ENCODE measurements at regions not wholly inside any gene's neighbourhood (a gene's known extent, or its start where the extent isn't known, plus 50 kb on each side); places are given as distances from the start of the nearest gene placed in this dataset.
"Not testable (repeated sequence)": the region's sequence is repeated elsewhere in the genome, so short reads cannot be mapped to it uniquely, and the experiment has no call there.

- DNase-seq, result no peak
Measured at GRCh38 chrX:115972717-115973116, 197.8 kb upstream of the AGTR2 start.

- no peak for DNase-seq
Measured at GRCh38 chrX:115978068-115978467, 192.5 kb upstream of the AGTR2 start.

GRCh38 chrX:115983148-115983547 is 187.4 kb upstream of the AGTR2 start:
- not testable (repeated sequence) for DNase-seq

- DNase-seq, result not testable (repeated sequence)
Measured at GRCh38 chrX:115987464-115987863, 183.1 kb upstream of the AGTR2 start.

- no peak for DNase-seq
Measured at GRCh38 chrX:115988825-115989224, 181.7 kb upstream of the AGTR2 start.

- DNase-seq, result no peak
Measured at GRCh38 chrX:115989686-115990085, 180.9 kb upstream of the AGTR2 start.

DNA sequence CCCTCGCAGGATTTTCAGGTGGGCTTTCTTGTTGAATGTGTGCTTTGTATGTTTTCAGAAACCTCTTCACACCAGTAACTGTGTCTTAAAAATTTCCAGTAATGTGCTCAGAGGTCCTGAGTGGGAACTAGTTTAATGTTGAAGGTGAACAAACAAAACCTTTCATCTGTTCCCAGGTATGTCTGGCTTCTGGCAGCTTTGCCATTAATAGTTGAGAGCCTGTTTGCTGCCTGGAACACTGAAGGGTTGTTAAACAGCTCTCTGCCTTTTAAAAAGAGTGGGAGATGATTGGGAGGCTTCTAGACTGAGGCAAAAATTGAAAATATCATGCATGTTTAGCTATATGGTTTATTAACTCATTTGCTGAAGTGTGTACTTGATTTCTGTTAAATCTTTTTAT is 161.2 kb upstream of the AGTR2 start:
- no peak for DNase-seq

DNA sequence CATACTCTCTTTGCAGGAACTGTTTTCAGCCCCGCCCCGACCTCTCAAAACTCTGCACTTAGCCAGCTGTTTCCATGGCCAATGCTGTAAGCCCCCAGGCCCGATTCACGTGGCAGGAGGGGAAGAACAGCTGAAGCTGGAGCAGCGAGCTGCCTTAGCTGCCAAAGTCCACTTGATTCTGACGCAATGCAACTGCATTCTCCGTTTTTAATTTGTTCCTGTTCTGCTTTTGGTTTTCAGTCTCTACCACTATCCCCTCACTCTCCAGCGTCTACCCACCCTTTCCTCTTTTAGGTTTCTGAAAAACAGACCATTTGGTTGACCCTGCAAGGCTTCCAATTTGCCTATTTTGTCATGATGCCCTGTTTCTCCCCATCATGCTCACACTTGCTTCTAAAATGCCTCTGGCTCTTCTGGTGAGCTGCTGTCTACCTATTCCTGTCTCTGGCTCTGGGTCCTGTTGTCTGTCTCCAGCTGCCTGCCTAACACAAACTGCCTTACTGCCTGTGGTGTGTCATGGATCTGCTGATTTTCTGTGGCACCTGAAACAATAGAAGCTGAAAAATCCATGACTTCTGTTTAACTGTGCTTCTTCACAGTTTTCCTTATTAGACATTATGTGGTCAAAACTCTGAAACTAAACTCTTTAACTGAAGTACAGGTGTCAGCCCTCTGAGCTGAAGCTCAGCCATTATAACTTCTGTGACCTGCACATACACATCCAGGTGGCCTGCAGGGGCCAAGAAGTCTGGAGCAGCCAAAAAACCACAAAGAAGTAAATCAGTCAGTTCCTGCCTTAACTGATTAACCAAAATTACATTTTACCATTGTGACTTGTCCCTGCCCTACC is 160.5 kb upstream of the AGTR2 start:
- DNase-seq, result no peak

GRCh38 chrX:116010939-116011338 is 159.6 kb upstream of the AGTR2 start:
- DNase-seq, result no peak

- DNase-seq, result no peak
Measured at GRCh38 chrX:116031331-116031730, 139.2 kb upstream of the AGTR2 start.

Measured in activated CD4-positive, alpha-beta T cell treated with anti-CD3 and anti-CD28 coated beads, Interleukin-2, Interleukin-6, amounts not matched to agents 100 ng/mL and 50 ng/mL, durations not matched to agents 16 hours and 8 hours (primary cell).